OCI-LY3 (cell line): ENCODE measurements at regions not wholly inside any gene's neighbourhood (a gene's known extent, or its start where the extent isn't known, plus 50 kb on each side); places are given as distances from the start of the nearest gene placed in this dataset.

Experiments
- CTCF ChIP-seq: fragments of 200-600, 300-600 bp; sonication (generic); IDR thresholded peaks from 2 replicates; pipeline ENCODE4 v1.5.1; 2014; ENCODE audit warnings: antibody characterized with exemption, low read length, low read depth
- EZH2phosphoT487 ChIP-seq: fragments of 200-600 bp; shearing (Covaris generic); IDR thresholded peaks from 2 replicates; pipeline ENCODE4 v1.6.1; 2018; ENCODE audit warnings: antibody characterized with exemption, mixed run types, low read depth

GRCh38 chr14:95025218-95025617 lies 132.1 kb downstream of the DICER1 start:
- TF ChIP-seq CTCF (no peak), EZH2phosphoT487 (no peak)
